ENCODE measurements at regions not wholly inside any gene's neighbourhood (a gene's known extent, or its start where the extent isn't known, plus 50 kb on each side); places are given as distances from the start of the nearest gene placed in this dataset.

DNA sequence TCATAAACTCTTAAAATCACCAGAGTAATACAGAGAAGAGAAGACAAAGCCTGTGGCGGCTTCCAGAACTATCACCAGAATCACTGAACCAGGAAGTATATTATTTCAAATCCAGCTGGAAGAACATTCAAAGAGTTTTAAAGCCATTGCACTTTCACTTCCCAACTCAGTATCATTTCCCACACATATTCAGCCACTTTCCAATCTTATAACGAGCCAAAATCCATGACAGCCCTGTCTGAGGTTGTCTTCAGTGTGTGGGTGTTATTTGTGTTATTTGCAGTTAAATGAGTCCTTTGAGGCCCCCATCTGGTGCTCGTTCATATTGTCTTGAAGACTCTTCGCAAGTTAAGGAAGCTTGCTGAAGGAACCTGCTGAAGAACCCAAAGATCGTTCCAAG lies 559.9 kb downstream of the TSN start:
- CTCF ChIA-PET = no interaction called here
- no peak overlapping the region for H3K4me3 ChIP-seq (ENCODE audit: low read depth, low read length)
- DNase-seq (ENCODE audit: low read depth, low spot score) = no peak
- H3K27ac ChIP-seq (ENCODE audit: low read depth, low read length) = no peak overlapping the region
- H3K27me3 ChIP-seq (ENCODE audit: control insufficient read depth, insufficient read depth, low read length) = no peaks in the 10 kb centered on the region
- no peak for TF ChIP-seq CTCF (IDR thresholded peaks at IDR 0.05; ENCODE audit: low read depth, low read length)
- no peaks in the 10 kb centered on the region for H3K9me3 ChIP-seq (ENCODE audit: control insufficient read depth, insufficient read depth, low read length)
- POLR2A ChIA-PET = no interaction called here

GRCh38 chr2:122319539-122320132 lies 564.2 kb downstream of the TSN start:
- CTCF ChIA-PET = no interaction called here
- no peaks in the 10 kb centered on the region for H3K27me3 ChIP-seq (ENCODE audit: control insufficient read depth, insufficient read depth, low read length)
- DNase-seq (ENCODE audit: low read depth, low spot score) = no peak
- TF ChIP-seq CTCF (IDR thresholded peaks at IDR 0.05; ENCODE audit: low read depth, low read length) = no peak
- H3K27ac ChIP-seq (ENCODE audit: low read depth, low read length) = no peak overlapping the region
- no peak overlapping the region for H3K4me3 ChIP-seq (ENCODE audit: low read depth, low read length)
- POLR2A ChIA-PET = no interaction called here
- no peaks in the 10 kb centered on the region for H3K9me3 ChIP-seq (ENCODE audit: control insufficient read depth, insufficient read depth, low read length)

DNA sequence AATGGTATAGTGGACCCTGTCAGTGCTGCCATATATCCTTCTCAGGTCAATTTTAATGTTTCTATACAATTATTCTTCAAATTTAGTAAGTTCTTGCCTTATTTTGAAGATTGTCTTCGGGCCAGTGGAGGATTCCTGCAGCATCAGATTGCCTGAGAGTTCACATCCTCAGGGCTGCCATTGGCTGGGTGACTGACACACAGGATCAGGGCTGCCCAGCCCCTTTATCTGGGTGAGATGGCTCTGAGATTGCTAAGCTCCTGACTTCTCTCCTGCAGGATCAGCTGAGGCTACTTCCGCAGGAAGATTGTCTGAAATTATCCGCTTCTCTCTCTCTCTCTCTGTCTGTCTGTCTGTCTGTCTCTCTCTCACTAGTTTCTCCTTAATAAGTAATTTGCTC lies 567.4 kb downstream of the TSN start:
- TF ChIP-seq CTCF (IDR thresholded peaks at IDR 0.05; ENCODE audit: low read depth, low read length) = no peak
- Histone ChIP-seq H3K27ac (ENCODE audit: low read depth, low read length) (no peak overlapping the region), H3K9me3 (ENCODE audit: control insufficient read depth, insufficient read depth, low read length) (no peaks in the 10 kb centered on the region), H3K4me3 (ENCODE audit: low read depth, low read length) (no peak overlapping the region), H3K27me3 (ENCODE audit: control insufficient read depth, insufficient read depth, low read length) (no peaks in the 10 kb centered on the region)
- ChIA-PET POLR2A (no interaction called here), CTCF (no interaction called here)
- DNase-seq (ENCODE audit: low read depth, low spot score) = no peak

DNA sequence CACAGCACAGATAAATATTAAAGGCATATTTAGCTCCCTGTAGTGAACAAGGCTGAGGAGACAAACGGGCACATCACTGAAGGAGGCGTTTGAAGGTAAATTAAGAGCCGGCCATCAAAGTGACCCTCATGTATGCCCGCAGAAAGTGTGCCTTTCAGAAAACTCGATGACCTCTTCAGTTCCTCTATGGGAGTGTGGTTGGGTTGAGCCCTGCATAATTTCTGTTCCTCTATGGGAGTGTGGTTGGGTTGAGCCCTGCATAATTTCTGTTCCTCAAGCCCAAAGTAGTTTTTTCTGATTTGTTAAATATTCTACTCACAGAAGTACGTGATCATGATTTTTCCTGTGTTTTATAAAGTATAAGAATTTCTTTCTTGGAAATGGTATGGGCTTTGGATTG lies 568.5 kb downstream of the TSN start:
- POLR2A ChIA-PET = no interaction called here
- CTCF ChIA-PET = no interaction called here
- no peaks in the 10 kb centered on the region for H3K9me3 ChIP-seq (ENCODE audit: control insufficient read depth, insufficient read depth, low read length)
- no peak for TF ChIP-seq CTCF (IDR thresholded peaks at IDR 0.05; ENCODE audit: low read depth, low read length)
- H3K27me3 ChIP-seq (ENCODE audit: control insufficient read depth, insufficient read depth, low read length) = no peaks in the 10 kb centered on the region
- H3K27ac ChIP-seq (ENCODE audit: low read depth, low read length) = no peak overlapping the region
- H3K4me3 ChIP-seq (ENCODE audit: low read depth, low read length) = no peak overlapping the region
- DNase-seq (ENCODE audit: low read depth, low spot score) = no peak

DNA sequence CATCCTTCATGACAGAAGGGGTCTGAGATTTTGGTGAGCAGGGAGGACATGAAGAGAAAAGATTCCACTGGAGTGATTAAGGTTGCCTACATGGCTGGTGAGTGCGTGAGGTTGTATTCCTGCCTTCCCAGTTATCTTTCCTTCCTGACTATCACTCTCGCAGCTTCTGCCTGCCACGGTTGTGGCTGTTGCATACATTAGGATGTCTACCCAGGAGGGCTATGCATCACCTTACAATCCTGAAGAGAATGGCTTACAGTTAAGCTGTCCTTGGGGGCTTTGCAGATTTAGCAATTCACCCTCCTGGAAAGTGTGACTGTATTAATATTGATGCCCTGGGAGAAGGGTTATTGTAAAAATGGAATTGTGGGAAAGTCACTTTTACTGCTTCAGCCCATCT lies 571.0 kb downstream of the TSN start:
- no peaks in the 10 kb centered on the region for H3K9me3 ChIP-seq (ENCODE audit: control insufficient read depth, insufficient read depth, low read length)
- no peak overlapping the region for H3K4me3 ChIP-seq (ENCODE audit: low read depth, low read length)
- no peak for TF ChIP-seq CTCF (IDR thresholded peaks at IDR 0.05; ENCODE audit: low read depth, low read length)
- ChIA-PET CTCF (no interaction called here), POLR2A (no interaction called here)
- no peaks in the 10 kb centered on the region for H3K27me3 ChIP-seq (ENCODE audit: control insufficient read depth, insufficient read depth, low read length)
- H3K27ac ChIP-seq (ENCODE audit: low read depth, low read length) = no peak overlapping the region
- no peak for DNase-seq (ENCODE audit: low read depth, low spot score)
